GM21528 (cell line): ENCODE measurements at regions not wholly inside any gene's neighbourhood (a gene's known extent, or its start where the extent isn't known, plus 50 kb on each side); places are given as distances from the start of the nearest gene placed in this dataset.
A peak's percentile ranks its signal among the peaks of the same experiment; 100 is the strongest.

Experiments
- ATAC-seq: cut with Tn5 transposase; IDR thresholded peaks from one replicate; pipeline ENCODE4 v1.9.1; 2021; ENCODE audit warnings: mild to moderate bottlenecking, moderate library complexity; ENCODE audit not compliant: unreplicated experiment, low FRiP score

DNA sequence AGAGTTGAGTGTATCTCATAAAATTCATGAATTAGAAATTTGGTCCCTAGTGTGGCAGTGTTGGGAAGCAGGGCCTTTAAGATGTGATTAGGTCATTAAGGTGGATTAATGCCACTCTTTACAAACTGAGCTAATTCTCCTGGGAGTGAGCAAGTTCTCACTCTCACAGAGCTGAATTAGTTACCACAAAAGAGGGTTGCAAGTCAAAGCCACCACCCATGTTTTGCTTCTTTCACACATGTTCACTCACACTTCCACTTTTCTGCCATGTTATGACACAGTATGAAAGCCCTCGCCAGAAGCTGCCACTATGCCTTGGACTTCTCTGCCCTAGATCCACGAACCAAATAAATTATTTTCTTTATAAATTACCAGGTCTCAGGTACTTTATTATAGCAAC, 332.1 kb downstream of the ARAP2 start:
- ATAC-seq: no peak

- no peak for ATAC-seq
These were observed 325.8 kb downstream of the ARAP2 start for GRCh38 chr4:35918491-35918977.

DNA sequence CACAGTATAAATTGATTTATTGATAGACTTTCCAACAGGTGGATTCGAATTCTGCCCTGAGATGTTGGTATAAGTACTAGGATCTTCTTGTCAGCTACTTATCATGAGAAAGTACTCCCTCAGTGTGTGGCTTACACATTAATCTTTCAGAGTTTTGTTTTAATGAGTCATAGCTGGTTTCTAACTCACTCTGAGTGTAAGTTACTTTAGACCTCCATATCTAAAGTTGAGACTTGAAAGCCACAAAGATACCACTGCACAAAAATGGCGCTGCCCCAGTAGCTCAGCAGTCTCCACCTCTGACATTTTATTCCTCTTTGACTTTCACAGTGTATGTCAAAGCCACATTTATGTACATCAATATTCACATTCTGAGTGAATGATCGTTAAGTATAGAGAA, 318.5 kb downstream of the ARAP2 start:
- peak; percentile 85 for ATAC-seq

GRCh38 chr4:35926788-35927187, 317.5 kb downstream of the ARAP2 start:
- ATAC-seq: no peak

- no peak for ATAC-seq
These were observed 310.4 kb downstream of the ARAP2 start for GRCh38 chr4:35933901-35934300.

GRCh38 chr4:35934320-35934981, 309.9 kb downstream of the ARAP2 start:
- ATAC-seq: no peak

DNA sequence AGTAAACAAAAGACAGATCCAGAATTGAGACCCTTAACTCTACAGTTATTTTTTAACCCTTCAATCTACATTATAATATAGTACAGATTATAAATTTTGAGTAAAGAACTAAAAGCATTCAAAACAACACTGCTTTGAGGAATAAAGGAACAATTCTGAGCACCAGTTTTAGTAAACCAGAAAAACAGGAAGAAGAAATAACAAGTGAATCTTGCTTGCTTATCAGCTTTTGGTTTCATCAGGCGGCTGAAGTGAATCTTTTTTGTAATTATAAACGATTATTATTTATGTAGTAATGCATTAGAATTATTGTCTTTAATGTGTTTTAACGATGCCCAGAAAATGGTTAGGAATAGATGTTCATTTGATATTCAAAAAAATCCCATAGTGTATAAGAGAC, 305.4 kb downstream of the ARAP2 start:
- no peak for ATAC-seq

DNA sequence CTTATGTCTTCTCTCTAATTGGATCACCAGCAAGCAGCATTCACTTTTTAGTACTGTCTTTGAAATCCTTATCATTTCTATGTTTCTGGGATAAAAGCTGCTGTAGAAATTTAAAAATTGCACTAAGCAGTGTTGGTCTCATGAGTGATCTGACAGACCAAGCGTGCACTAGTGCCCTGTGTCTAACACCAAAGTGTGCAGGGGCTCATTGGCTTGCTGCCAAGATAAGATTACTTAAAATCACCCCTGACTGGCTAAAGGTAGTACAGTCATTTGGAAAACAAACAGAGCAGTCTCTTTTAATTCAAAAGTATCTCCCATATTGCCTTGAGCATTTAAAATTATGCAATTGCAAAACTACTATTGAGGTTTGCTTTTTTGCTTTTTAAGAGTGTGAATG, 304.6 kb downstream of the ARAP2 start:
- no peak for ATAC-seq

- no peak for ATAC-seq
These were observed 302.2 kb downstream of the ARAP2 start for GRCh38 chr4:35942092-35942491.

GRCh38 chr4:35943606-35944005, 300.7 kb downstream of the ARAP2 start:
- ATAC-seq: no peak

- ATAC-seq: no peak
These were observed 296.1 kb downstream of the ARAP2 start for GRCh38 chr4:35948171-35948570.

- ATAC-seq: no peak
These were observed 293.9 kb downstream of the ARAP2 start for GRCh38 chr4:35950442-35950841.

- ATAC-seq: no peak
These were observed 291.6 kb downstream of the ARAP2 start for GRCh38 chr4:35952751-35953150.

GRCh38 chr4:35963383-35963782, 280.9 kb downstream of the ARAP2 start:
- no peak for ATAC-seq

GRCh38 chr4:35963974-35964515, 280.3 kb downstream of the ARAP2 start:
- ATAC-seq: no peak

DNA sequence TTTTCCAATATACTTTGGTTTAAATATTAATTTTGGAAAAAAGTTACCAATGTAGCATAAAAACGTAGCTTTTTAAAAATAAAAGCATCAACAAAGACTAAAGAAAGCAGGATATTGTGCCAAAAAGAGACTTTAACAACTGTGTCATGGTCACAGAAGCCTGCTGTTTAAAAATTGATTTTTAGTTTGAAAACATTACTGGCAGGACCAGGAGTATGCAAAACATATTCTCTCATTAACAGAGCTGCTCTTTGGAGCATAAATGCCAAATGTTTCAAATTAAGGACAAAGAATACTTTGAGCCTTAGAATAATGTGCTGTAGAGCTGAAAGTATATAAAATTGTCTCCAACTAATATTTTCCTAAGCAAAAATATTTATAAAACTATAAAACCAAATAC, 279.0 kb downstream of the ARAP2 start:
- ATAC-seq: peak; percentile 52

DNA sequence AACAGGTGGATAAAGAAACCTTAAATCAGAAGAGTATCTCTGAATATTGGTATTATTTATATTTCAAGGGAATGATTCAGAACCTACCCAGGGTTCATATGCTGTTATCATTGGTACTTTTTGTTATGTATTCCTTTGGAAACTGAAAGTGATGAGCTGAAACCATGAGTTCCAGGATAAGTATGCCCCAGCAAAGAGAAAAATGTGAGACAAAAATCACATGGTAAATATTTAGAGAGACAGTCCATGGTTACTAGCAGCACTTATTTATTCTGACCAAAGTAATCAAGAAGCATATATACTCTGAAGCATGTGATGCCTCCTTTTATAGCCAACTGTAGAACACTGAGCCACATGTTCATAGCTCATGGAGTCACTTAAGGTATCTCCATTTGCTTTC, 277.7 kb downstream of the ARAP2 start:
- peak; percentile 46 for ATAC-seq

GRCh38 chr4:35970366-35970960, 273.9 kb downstream of the ARAP2 start:
- ATAC-seq: no peak

- no peak for ATAC-seq
These were observed 271.5 kb downstream of the ARAP2 start for GRCh38 chr4:35972814-35973213.

DNA sequence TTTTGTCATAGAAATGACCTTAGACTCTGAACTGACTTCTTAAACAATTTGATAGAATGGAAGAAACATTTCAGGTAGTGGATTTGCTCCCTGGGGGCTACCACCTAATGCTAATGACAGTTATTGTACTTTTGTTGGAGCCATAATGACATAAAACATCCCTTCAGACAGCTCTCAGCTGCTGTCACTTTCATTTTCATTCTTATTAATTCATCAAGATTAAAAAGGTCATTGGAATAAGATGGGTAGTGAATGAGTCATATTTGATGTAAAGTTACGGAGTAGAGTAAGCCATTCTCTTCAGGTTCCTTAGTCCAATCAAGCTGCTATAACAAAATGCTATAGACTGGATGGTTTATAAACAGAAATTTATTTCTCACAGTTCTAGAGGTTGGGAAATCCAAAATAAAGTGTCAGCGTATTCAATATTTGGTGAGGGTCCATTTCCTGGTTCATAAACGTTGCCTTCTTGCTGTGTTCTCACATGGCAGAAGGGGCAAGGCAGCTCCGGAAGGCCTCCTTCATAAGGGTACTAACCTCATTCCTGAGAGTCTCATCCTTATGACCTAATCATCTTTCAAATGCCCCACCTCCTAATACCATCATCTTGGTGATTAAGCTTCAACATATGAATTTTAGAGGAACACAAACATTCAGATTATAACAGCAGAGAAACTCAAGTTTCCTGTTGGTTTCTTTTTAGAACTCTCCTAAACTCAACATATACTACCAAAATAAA, 268.5 kb downstream of the ARAP2 start:
- no peak for ATAC-seq

DNA sequence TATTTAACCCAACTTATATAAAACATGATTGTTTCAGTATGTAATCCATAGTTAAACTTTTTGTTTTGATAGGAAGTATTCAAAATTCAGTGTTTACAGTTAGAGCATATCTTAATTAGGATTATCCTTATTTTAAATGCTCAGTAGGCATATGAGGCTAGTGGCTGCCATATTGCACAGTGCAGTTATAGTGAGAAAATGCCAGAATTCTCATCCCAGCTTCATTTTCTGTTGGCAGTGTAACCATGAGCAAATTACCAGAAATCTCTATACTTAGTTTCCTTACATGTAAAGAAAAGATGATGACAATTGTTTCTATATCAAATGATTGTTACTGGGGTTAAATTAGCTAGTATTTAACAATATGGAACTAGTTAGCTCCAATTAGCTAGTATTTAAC, 265.8 kb downstream of the ARAP2 start:
- no peak for ATAC-seq
